Sigmoid colon (tissue), 6 donors: ENCODE measurements at regions not wholly inside any gene's neighbourhood (a gene's known extent, or its start where the extent isn't known, plus 50 kb on each side); places are given as distances from the start of the nearest gene placed in this dataset.

Experiments used
- DNase-seq: peaks from one replicate; pipeline ENCODE4 v3.0.0-alpha.2; 2019
- H3K27ac ChIP-seq, 4 donors: fragments of 200-600 bp; sonication (generic); one replicate each; pipeline ENCODE4 v1.5.1; 2016 to 2019; ENCODE audit warnings: mild to moderate bottlenecking in 1 of 4
- H3K27me3 ChIP-seq, 3 donors: fragments of 200-600 bp; sonication (generic); one replicate each; pipeline ENCODE4 v1.5.1; 2019; ENCODE audit warnings: mild to moderate bottlenecking in 1 of 3
- H3K36me3 ChIP-seq, 4 donors: fragments of 200-600 bp; sonication (generic); one replicate each; pipeline ENCODE4 v1.5.1; 2016 to 2019
- H3K4me1 ChIP-seq, 4 donors: fragments of 200-600 bp; sonication (generic); one replicate each; pipeline ENCODE4 v1.5.1; 2017 to 2019
- H3K4me3 ChIP-seq, 4 donors: fragments of 200-600 bp; sonication (generic); one replicate each; pipeline ENCODE4 v1.5.1; 2017 to 2019; ENCODE audit warnings: mild to moderate bottlenecking in 2 of 4, moderate library complexity in 1 of 4
- H3K9me3 ChIP-seq, 4 donors: fragments of 200-600 bp in 3 of 4; sonication (generic) in 3 of 4; one replicate each; pipeline versions ENCODE4 v1.5.1 to v1.6.1; 2013 to 2019
- CTCF ChIP-seq, 4 experiments: fragments of 450-650 bp in 3 of 4; fragments of 200-600 bp in 1 of 4; IDR thresholded peaks; one replicate each; pipeline ENCODE4 v1.5.1; 2016 to 2019; ENCODE audit warnings: antibody characterized with exemption in 4 of 4, mild to moderate bottlenecking in 3 of 4, moderate library complexity in 2 of 4
- EP300 ChIP-seq, 4 donors: sonication (generic); formaldehyde crosslinking; IDR thresholded peaks; one replicate each; pipeline ENCODE4 v1.6.1; 2017; ENCODE audit warnings: antibody characterized with exemption in 4 of 4
- POLR2A ChIP-seq, 2 donors: fragments of 450-650 bp; IDR thresholded peaks; one replicate each; pipeline ENCODE4 v1.6.1; 2016; ENCODE audit warnings: antibody characterized with exemption in 2 of 2, mild to moderate bottlenecking in 2 of 2, moderate library complexity in 2 of 2
- POLR2AphosphoS5 ChIP-seq, 4 donors: sonication (generic); formaldehyde crosslinking; IDR thresholded peaks; one replicate each; pipeline ENCODE4 v1.6.1; 2017; ENCODE audit warnings: antibody characterized with exemption in 4 of 4
- WGBS, 2 donors: extraction: QIAGEN DNeasy Blood & Tissue Kit; methylation state at CpG; one replicate each; pipeline ENCODE4 v1.1.7; 2013; 5-methylcytosine and 5-hydroxymethylcytosine counted together
- intact Hi-C: fragments of 100-400 bp; cut with DNase I; formaldehyde crosslinking; loops from one replicate; pipeline ENCODE4 v1.15.1; 2023
- donor health status: healthy with polysubstance abuse.
- donor health status: healthy.

DNA sequence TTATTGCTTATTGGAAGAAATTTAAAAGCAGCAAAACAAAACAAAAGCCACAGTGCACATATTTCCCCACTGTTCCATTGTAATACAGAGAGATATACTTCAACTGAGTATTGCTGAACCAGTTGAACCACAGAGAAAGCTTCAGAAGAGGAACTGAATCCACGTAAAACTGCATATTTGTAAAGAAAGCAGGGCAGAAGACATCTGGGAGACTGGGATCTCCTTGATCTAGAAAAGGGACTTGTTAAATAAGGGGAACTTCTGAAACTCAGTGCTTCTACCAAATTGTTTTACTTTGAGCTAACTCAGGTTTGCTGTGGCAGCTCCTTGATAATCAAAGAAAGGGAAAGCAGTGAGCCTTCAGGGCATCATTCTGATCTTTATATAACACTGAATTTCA is 411.1 kb upstream of the MDGA2 start:
- Histone ChIP-seq H3K9me3 (no peaks in the 10 kb centered on the region), H3K36me3 (no peaks in the 10 kb centered on the region), H3K4me3 (no peak overlapping the region), H3K27ac (no peak overlapping the region), H3K4me1 (no peaks in the 10 kb centered on the region), H3K27me3 (no peaks in the 10 kb centered on the region)
- WGBS, 2 donors = 47 to 84% methylated on average over 1 of the region's 1 CpG
- TF ChIP-seq EP300 (IDR thresholded peaks at IDR 0.05) (no peak), POLR2AphosphoS5 (IDR thresholded peaks at IDR 0.05) (no peak), CTCF (IDR thresholded peaks at IDR 0.05) (no peak), POLR2A (IDR thresholded peaks at IDR 0.05) (no peak)
- DNase-seq = no peak
- intact Hi-C loops = no loop called here

DNA sequence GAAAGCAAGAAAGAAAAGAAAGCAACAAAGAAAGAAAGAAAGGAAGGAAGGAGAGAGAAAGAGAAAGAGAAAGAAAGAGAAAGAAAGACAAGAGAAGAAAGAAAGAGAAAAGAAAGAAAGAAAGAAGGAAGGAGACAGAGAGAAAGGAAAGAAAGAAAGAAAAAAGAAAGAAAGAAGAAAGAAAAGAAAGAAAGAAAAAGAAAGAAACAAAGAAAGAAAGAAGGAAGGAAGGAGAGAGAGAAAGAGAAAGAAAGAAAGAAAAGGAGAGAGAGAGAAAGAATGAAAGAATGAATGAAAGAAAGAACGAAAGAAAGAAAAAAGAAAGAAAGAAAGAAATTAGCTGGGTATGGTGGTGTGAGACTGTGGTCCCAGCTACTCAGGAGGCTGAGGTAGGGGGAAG is 400.1 kb upstream of the MDGA2 start:
- Histone ChIP-seq H3K27ac (no peak overlapping the region), H3K36me3 (no peaks in the 10 kb centered on the region), H3K9me3 (no peaks in the 10 kb centered on the region), H3K27me3 (no peaks in the 10 kb centered on the region), H3K4me3 (no peak overlapping the region), H3K4me1 (peaks cover 0 to 6% (median 0%) of the 10 kb centered on the region in 4 donors)
- intact Hi-C loops = no loop called here
- WGBS, 2 donors = 89% methylated on average over 1 of the region's 1 CpG
- no peak for DNase-seq
- TF ChIP-seq POLR2A (IDR thresholded peaks at IDR 0.05) = no peak
- no peak for TF ChIP-seq EP300 (IDR thresholded peaks at IDR 0.05)
- no peak for TF ChIP-seq POLR2AphosphoS5 (IDR thresholded peaks at IDR 0.05)
- no peak for TF ChIP-seq CTCF (IDR thresholded peaks at IDR 0.05)

- TF ChIP-seq CTCF (IDR thresholded peaks at IDR 0.05) = no peak
- TF ChIP-seq EP300 (IDR thresholded peaks at IDR 0.05) = no peak
- TF ChIP-seq POLR2A (IDR thresholded peaks at IDR 0.05) = no peak
- TF ChIP-seq POLR2AphosphoS5 (IDR thresholded peaks at IDR 0.05) = no peak
- Histone ChIP-seq H3K36me3 (no peaks in the 10 kb centered on the region), H3K27ac (no peak overlapping the region), H3K27me3 (no peaks in the 10 kb centered on the region), H3K9me3 (no peaks in the 10 kb centered on the region), H3K4me1 (no peaks in the 10 kb centered on the region), H3K4me3 (no peak overlapping the region)
- 5 to 24% methylated on average over 1 of the region's 1 CpG for WGBS, 2 donors
- intact Hi-C loops = no loop called here
- no peak for DNase-seq
Measured at GRCh38 chr14:48052973-48053372, 377.6 kb upstream of the MDGA2 start.

DNA sequence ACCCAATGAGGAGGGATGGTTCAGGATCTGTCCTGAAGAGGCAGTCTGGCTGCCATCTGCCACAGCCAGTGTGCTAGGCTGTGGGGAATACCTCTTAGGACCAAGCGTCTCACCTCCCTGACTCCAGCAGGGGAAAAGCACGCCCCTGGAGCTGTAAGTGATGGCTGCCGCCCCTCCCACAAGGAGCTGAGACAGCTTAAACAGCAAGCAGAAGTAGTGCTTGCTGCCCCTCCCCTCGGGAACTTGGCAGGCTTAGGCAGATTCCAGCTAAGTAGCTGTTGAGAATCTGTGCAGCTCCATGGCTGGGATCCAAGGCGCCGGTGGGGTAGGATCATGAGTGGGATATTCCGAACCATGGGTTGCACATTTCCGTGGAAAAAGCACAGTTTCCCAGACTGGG is 360.4 kb upstream of the MDGA2 start:
- TF ChIP-seq CTCF (IDR thresholded peaks at IDR 0.05) (no peak), EP300 (IDR thresholded peaks at IDR 0.05) (no peak), POLR2AphosphoS5 (IDR thresholded peaks at IDR 0.05) (no peak), POLR2A (IDR thresholded peaks at IDR 0.05) (no peak)
- H3K36me3 ChIP-seq = no peaks in the 10 kb centered on the region

GRCh38 chr14:48027115-48027514 is 351.7 kb upstream of the MDGA2 start:
- no peak for TF ChIP-seq POLR2AphosphoS5 (IDR thresholded peaks at IDR 0.05)
- no peak for TF ChIP-seq POLR2A (IDR thresholded peaks at IDR 0.05)
- no peak for TF ChIP-seq EP300 (IDR thresholded peaks at IDR 0.05)
- TF ChIP-seq CTCF (IDR thresholded peaks at IDR 0.05) = no peak
- 72 to 79% methylated on average over 2 of the region's 2 CpGs for WGBS, 2 donors
- no peaks in the 10 kb centered on the region for H3K36me3 ChIP-seq
- no peak overlapping the region for H3K27ac ChIP-seq
- no peaks in the 10 kb centered on the region for H3K27me3 ChIP-seq
- intact Hi-C loops = no loop called here
- peaks cover 0 to 3% (median 0%) of the 10 kb centered on the region in 4 donors for H3K9me3 ChIP-seq
- DNase-seq = no peak
- H3K4me3 ChIP-seq = no peak overlapping the region
- no peaks in the 10 kb centered on the region for H3K4me1 ChIP-seq

More for the DNA sequence above, 360.4 kb upstream of the MDGA2 start:
- Histone ChIP-seq H3K27ac (no peak overlapping the region), H3K9me3 (peaks cover 0 to 5% (median 4%) of the 10 kb centered on the region in 4 donors), H3K4me3 (no peak overlapping the region), H3K4me1 (no peaks in the 10 kb centered on the region), H3K27me3 (no peaks in the 10 kb centered on the region)
- intact Hi-C loops = no loop called here
- no peak for DNase-seq
- 71 to 77% methylated on average over 8 of the region's 8 CpGs for WGBS, 2 donors
